LNCAP (cell line): ENCODE measurements at regions not wholly inside any gene's neighbourhood (a gene's known extent, or its start where the extent isn't known, plus 50 kb on each side); places are given as distances from the start of the nearest gene placed in this dataset.

Experiments used
- TF ChIP-seq, protein P1 (sequence below): fragments of 450-650 bp; IDR thresholded peaks from 2 replicates; pipeline ENCODE4 v1.5.1; 2017; ENCODE audit warnings: mild to moderate bottlenecking

DNA sequence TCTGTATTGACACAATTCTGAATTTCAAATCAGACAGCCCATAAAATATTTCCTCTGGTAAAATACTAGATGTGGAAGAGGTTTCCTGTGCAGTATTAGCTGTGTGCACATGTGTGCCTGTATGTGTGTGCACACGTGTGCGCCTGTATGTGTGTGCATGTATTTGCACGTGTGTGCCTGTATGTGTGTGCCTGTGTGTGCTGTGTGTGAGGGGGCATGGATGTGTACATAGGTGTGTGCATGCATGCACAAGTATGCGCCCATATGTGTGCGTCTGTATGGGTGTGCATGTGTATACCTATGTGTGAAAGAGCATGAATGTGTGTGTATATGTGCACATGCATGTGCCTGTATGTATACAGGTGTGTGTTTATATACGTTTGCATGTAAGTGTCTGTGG is 191.4 kb downstream of the KLF6 start:
- TF ChIP-seq, protein P1, sequence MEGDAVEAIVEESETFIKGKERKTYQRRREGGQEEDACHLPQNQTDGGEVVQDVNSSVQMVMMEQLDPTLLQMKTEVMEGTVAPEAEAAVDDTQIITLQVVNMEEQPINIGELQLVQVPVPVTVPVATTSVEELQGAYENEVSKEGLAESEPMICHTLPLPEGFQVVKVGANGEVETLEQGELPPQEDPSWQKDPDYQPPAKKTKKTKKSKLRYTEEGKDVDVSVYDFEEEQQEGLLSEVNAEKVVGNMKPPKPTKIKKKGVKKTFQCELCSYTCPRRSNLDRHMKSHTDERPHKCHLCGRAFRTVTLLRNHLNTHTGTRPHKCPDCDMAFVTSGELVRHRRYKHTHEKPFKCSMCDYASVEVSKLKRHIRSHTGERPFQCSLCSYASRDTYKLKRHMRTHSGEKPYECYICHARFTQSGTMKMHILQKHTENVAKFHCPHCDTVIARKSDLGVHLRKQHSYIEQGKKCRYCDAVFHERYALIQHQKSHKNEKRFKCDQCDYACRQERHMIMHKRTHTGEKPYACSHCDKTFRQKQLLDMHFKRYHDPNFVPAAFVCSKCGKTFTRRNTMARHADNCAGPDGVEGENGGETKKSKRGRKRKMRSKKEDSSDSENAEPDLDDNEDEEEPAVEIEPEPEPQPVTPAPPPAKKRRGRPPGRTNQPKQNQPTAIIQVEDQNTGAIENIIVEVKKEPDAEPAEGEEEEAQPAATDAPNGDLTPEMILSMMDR = no peak

DNA sequence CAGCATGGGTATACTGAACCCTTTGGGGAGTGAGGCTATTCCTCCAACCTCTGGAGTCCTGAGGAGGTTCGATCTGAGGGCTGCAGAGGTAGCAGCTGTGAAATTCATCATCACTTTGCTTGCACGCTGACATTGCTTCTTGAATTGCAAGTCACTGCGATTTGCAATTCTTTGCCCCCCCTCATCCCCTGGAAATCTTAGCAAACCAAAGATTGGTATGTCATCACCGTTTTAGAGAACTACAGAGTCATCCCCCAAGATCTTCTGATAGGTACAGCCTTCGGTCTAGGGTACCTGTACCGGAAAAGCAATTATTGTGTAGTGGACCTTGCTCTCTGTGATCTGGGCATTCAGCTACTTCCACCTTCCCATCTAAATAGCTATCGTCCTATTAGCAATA is 192.6 kb downstream of the KLF6 start:
- TF ChIP-seq, protein P1 = no peak

DNA sequence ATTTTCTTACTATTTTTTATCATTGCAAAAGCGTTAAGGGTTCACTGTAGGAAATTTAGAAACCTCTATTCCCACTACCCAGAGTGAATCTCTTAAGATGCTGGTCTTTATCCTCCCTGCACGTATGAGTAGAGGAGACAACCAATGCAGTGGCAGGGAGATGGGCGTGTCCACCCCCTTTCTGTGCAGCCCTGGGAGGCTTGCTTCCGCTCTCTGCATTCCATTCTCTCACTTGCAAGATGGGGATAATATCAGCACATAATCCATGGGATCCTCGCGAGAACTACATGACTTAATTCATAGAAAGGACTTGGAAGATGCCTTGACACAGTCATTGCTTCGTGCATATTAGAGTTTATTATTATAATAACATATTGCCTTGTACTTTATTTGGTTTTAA is 196.2 kb downstream of the KLF6 start:
- TF ChIP-seq, protein P1 = no peak

DNA sequence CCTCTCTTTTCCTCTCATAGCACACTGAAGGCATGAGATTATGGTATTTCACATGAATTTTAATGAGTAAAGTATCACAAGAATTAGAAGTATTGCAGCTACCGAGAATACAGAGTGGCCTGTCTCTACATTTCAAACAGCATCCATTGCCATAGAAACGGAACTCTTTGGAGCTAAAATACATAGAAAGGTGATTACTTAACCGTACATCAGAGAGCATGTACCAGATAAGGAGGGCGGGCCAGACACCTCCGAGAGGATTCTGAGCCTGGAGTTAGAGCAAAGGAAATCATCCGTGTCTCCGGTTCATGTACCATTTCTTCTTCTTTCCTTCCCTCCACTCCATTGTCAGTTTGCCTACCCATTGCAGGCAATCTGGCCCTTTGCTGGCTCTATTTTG is 196.7 kb downstream of the KLF6 start:
- TF ChIP-seq, protein P1 = no peak

DNA sequence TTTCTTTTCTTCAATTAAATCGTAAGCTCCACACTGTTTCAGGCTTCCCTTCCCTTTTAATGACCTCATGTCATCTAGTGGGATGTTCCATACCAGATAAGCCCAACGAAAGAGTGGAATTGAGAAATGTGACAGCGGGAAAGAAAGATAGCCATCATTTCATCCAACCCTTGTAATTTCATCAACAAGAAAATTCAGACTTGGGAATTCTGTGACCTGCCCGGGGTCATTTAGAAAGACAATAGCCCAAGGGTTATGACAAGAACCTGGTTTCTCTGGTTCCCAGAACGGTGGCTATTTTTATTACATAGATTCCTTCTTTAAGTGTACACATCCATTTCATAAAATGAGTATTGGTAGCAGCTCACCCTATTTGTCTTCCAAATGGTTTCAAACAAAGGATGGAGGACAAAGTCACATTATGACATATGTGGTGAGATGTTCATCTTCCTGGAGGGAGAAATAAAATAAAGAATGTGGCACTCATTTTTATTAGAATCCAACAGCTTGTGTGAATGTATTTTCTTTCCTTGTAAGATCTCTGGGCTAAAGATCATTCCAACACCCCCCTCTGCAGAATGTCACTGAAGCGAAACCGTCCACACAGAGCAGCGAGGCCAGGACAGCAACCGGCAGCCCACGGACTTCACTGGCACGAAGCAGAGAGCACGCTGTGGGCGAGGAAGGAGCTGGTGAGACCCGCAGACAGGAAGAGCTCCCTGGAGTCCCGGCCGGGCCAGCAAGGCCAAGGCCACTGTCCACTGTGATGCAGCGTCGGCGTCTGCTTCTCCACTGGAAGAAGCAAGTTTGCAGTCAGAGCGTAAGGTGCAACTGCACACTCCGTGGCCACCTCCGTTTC is 199.9 kb downstream of the KLF6 start:
- TF ChIP-seq, protein P1 = no peak

DNA sequence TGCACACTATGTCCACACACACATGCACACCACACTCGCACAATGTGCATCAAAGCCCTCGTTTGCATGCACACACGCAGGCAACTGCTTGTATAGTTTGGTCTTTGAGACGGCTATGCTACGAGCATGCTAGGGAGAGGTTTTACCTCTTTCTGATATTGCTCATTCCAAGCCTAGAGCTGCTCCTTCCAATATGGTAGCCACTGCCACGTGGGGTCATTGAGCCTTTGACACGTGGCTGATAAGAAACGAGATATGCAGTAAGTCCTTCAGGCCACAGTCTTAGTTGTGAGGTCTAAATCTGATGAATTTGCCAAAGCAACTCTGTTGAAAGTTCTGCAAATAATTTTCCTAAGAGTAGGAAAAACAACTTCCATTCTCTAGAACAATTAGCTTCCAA is 204.4 kb downstream of the KLF6 start:
- TF ChIP-seq, protein P1 = no peak

DNA sequence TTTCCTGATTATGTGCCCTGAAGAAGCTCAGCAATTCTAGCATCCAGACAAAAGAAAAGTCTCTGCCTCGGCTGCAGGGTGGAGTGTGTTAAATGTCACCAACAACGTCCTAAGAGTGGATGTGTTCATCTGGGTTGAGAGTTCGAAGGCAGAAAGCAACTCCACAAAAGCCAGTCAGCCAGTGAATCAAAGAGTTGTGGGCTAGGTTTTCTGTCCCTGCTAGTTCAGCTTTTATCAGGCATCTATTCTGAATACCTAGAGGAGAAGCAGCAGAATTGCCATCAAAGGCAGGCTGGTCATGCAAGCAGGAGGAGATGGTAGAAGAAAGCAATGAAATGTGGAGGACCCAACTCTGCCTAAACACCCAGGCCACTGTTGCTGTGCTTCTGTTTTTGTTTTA is 205.2 kb downstream of the KLF6 start:
- TF ChIP-seq, protein P1 = no peak
